Activated CD4-positive, alpha-beta T cell treated with anti-CD3 and anti-CD28 coated beads, Interleukin-10, Interleukin-2, amounts not matched to agents 100 ng/mL and 50 ng/mL, durations not matched to agents 16 hours and 8 hours (primary cell): ENCODE measurements at regions not wholly inside any gene's neighbourhood (a gene's known extent, or its start where the extent isn't known, plus 50 kb on each side); places are given as distances from the start of the nearest gene placed in this dataset.
"Not testable (repeated sequence)": the region's sequence is repeated elsewhere in the genome, so short reads cannot be mapped to it uniquely, and the experiment has no call there.

ENCODE experiments used
- DNase-seq: peaks from one replicate; pipeline ENCODE4 v3.0.0-alpha.2; 2020

DNA sequence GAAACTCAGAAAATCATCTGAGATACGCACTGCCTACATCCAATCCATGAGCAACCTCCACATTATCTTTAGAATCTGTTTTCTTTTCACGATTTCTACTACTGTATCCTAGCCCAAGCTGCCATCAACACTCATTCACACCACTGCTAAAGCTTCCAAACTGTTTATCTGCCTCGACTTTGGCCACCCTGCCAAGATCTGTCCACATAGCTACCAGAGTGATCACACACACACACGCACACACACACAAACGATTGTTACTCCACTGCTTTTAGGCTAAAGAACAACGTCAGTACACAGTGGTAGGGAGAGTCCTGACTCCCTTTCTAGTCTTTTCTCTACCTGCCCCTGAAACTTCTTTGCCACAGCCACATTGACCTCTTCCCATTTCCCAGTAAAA, 142.0 kb downstream of the CCDC71L start:
- no peak for DNase-seq

DNA sequence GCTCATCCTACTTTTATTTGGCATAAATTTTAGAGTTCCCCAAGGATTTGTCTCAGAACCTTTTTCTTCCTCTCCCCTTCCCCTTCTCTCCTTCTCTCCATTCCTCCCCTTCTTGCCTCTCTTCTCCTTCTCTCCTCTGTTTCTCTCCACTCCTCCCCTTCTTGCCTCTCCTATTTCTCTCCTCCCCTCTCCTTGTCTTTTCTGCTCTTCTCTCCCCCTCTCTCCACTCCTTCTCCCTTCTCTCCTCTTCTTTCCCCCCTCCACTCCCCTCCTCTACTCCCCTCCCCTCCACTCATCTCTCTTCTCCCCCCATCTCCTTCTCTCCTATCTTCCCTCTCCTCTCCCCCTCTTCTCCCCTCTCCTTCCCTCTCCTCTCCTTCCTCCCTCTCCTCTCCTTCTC, 142.7 kb downstream of the CCDC71L start:
- DNase-seq, result no peak

DNA sequence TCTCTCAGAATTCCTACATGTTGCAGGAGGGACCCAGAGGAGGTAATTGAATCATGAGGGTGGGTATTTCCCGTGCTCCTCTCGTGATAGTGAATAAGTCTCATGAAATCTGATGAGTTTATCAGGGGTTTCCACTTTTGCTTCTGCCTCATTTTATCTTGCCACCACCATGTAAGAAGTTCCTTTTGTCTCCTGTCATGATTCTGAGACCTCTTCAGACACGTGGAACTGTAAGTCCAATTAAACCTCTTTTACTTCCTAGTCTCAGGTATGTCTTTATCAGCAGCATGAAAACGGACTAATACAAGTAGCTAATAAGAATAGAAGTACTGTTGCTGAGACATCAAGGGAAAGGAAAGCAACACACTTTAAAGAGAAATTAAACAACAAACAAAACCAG, 143.4 kb downstream of the CCDC71L start:
- no peak for DNase-seq

DNA sequence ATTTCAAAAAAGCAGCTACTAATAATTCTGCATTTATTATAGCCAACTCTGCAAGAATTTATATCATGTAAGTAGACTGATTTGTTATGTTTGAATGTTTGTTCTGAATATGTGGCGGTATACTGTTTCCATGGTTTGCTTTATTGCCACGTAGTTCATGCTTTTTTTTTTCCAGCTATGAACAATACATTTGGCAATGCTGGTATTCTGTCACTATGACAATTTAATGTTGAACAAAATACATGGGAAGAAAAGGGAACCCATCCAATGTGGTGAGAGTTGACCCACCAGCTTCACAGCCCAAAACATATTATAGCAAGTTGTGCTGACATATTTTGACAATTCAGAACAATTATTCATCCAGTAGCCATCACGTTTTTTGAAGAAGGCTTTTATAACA, 145.6 kb downstream of the CCDC71L start:
- no peak for DNase-seq

DNA sequence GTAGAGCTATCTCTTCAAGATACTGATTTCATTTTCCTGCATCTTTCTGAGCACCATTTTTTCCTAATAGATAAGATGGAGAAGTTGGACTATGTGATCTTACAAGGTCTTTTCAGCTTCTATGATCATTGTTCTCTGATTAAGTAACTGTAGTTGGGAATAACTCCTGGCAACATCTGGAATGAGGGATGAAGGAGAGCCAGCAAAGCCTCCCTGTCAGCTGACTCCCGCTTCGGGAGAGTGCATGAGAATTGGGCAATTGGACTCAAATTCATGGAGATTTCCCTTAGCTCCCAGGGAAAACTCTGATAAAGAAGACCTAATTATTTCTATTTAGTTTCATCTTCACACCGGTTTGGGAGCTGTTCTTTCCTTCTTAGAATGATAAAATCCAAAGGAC, 146.1 kb downstream of the CCDC71L start:
- DNase-seq, result no peak

DNA sequence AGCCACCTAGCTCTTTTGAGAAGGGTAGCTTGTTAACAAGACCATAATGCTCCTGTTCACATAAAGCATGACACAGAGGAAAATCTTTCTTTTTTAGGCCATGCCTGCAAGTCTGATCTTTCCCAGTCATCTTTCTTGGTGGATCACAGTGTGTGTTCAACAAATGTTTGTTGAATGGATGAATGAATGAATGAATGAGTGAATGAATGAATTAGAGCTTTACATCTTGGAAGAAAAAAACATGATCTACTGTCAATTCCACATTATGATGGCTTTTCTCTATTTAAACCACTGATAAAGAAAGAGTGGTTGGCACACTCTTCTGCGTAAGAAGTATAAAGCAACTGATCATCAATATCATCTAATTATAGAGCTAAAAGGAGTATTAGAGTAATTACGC, 148.7 kb downstream of the CCDC71L start:
- DNase-seq, result no peak

DNA sequence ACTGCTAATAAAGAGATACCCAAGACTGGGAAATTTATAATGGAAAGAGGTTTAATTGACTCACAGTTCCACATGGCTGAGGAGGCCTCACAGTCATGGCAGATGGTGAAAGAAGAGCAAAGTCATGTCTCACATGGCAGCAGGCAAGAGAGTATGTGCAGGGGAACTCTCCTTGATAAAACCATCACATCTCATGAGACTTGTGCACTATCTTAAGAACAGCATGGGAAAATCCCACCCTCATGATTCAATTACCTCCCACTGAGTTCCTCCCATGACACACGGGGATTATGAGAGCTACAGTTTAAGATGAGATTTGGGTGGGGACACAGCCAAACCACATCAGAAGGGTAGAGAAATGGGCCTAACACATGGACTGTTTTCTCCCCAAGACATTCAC, 156.3 kb downstream of the CCDC71L start:
- DNase-seq, result no peak

DNA sequence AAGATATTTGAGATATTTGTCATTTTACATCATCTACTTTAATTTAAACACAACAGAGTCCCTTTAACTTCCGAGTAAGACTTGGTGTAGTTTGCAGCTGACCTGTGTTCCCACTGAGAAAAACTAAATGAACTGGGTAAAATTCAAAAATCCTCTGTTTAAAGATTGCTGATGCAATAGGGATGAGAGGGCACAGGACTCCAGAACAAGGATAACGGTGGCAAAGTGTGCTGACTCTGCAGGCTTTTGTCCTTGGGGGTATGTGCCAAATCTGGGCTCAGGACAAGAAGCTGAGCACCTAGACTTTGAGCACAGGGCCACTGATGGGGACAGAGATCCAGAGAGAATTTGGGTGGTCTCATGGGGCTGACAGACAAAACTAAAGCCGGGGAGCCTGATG, 156.8 kb downstream of the CCDC71L start:
- no peak for DNase-seq

DNA sequence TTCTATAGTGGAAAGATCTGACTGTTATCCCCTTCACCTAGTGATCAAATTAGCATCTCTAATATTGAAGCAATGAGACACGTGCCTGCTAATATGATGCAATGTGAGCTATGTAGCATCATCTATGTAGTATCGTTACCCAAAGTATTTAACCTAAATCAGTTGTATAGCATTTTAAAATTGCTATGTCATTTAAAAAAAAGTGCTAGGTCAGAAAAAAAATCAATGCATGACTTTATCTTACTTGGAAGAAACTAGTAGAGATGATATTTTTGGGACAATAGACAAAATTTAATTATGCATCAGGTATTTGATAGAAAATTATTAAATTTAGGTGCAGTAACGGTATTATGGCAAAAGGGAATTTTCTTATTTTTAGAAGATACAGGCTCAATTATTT, 157.3 kb downstream of the CCDC71L start:
- DNase-seq, result no peak

DNA sequence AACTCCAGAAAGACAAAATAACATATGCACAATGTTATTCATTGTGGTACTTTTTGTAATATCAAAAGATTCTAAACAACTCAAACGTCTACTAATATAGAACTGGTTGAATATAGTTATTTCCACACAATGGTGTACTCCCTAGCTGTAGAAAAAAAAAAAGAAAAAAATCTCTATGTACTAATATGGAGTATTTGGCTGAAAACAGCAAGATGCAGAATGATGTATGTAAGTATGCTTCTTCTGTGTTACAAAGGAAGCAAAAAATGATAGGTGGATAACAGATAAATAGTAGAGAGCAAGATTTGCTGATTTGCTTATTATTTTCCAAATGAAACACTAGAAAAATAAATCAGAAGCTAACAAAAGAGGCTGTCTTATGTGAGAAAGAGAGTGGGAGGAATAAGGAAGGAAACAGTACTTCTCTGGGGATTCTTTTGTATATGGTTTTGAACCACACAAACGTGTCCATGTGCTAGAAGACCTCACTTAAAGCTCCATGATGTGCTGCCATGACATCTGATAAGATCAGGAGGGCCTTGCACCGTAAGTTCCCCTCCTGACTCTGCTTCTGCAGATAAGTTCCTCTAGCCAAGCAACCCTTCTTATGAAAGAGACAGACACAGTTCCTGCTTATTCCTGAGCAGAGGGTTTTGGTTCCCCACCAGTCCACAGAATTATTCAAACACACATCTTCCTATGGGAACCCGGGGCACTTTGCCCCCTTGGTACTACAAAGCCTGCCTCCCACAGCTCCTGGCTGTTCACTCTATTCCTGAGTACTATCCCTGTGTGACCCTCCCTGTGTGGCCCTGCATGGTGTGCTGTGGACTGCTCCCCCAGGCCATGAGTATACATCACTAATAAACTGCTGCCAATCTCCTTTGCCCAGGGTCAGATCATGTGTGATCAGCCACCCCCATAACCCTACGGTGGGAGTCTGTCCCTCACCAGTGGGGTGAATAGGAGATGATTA, 159.1 kb downstream of the CCDC71L start:
- DNase-seq, result no peak

DNA sequence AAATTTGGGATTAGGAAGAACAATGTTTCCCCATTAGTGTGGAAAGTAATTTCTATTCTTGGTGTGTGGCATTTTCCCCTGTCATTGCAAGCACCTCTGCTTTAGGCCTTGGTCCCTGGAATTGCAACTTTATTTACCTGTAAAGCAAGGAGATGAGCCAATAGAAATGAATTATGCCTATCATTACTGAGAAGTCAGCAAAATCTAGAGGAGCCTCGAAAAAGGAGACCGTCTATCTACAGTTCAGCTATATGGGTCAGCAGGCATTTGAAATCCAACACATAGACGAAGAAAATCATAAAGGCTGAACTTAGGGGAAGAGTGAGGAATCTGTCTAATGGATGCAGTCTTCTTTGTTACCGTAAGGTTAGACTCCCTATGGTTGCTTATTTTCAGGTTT, 161.1 kb downstream of the CCDC71L start:
- DNase-seq, result no peak

DNA sequence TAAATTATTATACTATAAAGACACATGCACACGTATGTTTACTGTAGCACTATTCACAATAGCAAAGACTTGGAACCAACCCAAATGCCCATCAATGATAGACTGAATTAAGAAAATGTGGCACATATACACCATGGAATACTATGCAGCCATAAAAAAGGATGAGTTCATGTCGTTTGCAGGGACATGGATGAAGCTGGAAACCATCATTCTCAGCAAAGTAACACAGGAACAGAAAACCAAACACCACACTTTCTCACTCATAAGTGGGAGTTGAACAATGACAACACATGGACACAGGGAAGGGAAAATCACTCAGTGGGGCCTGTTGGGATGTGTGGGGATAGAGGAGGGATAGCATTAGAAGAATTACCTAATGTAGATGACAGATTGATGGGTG, 163.0 kb downstream of the CCDC71L start:
- not testable (repeated sequence) for DNase-seq

DNA sequence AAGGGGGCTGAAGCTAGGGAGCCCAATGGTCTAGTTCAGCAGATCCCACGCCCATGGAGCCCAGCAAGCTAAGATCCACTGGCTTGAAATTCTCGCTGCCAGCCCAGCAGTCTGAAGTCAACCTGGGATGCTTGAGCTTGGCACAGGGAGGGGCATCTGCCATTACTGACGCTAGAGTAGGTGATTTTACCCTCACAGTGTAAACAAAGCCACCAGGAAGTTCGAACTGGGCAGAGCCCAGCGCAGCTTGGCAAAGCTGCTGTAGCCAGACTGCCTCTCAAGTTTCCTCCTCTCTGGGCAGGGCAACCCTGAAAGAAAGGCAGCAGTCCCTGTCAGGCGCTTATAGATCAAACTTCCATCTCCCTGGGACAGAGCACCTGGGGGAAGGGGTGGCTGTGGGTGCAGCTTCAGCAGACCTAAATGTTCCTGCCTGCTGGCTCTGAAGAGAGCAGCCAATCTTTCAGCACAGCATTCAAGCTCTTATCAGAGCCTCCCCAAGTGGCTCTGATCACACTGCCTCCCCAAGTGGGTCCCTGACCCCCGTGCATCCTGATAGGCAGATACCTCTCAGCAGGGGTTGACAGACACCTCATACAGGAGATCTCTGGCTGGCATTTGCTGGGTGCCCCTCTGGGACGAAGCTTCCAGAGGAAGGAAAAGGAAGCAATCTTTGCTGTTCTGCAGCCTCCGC, 167.8 kb downstream of the CCDC71L start:
- no peak for DNase-seq

DNA sequence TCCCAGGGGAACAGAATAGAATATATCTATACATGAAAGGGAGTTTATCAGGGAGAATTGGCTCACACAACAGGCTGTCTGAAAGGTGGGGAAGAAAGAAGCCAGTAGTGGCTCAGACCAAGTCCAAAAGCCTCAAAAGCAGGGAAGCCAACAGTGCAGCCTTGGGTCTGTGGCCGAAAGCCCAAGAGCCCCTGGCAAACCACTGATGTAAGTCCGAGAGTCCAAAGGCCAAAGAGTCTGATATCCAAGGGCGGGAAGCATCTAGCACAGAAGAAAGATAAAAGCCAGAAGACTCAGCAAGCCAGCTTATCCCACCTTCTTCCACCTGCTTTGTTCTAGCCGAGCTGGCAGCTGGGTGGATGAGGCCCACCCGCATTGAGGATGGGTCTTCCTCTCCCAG, 172.5 kb downstream of the CCDC71L start:
- DNase-seq, result no peak

DNA sequence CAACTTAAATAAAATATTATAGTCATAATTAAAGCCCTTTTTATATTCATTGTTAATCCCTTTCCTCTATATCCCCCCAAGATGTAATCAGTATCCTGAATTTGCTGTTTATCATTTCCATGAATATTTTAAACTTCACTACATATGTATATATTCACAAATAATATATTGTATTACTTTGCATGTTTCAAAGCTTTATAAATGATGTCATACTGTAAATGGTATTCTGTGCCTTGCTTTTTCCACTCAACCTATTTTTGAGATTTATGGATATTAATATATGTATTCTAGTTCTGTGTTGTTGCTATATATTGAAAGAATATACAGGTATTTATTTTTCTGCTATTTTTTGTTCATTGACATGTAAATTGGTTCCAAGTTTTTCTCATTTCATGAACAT, 173.1 kb downstream of the CCDC71L start:
- DNase-seq, result no peak

DNA sequence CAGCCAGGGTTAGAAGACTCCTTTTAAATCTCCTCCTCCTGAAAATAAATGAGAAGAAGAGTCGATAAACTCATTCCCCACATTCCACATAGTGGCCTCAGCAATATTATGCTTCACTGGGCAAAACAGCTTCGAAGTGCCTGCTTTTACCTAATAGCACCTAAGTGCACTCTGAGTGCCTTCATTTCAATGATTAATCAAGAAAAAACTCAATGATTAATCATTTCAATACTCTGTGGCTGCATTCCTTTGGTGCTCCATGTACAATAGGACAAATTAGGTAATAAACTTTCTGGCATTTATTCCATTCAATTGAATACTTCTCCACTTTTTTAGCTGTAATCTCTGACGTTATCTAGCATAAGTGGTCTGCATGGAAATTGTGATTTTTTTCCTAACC, 174.6 kb downstream of the CCDC71L start:
- no peak for DNase-seq

DNA sequence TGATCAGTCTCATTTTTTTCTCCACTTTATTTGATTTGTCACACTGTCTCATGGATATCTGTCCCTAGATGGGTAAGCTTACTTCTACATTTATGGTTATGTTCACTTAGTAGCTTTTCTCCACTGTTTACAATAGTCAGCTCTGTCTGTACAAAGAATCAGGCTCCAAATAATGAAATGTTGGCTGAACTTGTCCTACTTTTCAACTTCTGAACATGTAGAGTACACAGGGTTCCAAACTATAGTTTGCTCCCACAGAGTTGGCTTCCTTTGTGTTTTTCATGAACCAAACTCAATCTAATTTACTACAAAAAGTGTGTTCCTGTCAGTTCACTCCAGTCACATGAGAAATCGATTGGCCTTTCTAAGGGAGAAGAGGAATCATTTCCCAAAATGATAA, 175.0 kb downstream of the CCDC71L start:
- no peak for DNase-seq

DNA sequence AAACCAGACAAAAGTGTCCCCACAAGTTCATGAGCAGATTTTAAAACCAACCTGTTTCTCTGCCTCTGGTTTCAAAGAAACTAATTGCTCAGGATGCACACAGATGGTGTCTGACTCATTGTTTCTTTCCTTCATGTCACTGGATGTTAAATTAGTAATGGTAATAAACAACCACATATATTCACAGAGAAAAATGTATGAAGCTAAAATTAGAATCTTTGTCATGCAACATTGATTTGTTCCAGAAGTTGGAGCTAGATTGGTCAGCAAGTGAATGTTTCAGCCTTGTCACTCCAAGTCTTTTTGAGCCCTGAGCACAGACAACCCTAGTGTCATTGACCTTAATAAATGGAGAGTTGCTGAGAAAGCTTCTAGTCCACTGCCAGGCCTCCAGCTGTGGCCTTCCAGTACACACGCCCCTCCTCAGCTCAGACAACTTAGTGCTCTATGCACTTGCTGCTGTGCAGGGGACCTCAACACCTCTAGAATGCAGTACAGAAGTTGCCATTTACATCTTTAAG, 175.9 kb downstream of the CCDC71L start:
- DNase-seq, result peak; percentile 70

DNA sequence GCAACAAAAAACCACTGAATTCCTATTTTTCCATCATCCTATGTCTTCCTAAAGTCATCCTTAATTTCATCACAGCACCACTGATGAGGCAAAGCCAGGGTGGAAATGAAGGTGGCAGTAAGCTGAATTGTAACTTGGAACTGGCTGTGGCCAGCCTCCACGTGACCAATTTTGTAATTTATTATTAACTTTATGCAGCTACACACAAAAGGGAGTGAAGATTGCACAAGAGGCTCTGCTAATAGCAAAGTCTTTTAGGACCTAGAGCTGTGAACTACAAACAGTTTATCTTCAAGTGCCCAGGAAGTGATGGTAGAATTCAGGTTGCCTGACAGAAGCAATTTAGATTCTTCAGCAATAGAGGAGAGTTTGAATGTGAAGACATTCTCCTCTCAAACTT, 176.4 kb downstream of the CCDC71L start:
- DNase-seq, result no peak

DNA sequence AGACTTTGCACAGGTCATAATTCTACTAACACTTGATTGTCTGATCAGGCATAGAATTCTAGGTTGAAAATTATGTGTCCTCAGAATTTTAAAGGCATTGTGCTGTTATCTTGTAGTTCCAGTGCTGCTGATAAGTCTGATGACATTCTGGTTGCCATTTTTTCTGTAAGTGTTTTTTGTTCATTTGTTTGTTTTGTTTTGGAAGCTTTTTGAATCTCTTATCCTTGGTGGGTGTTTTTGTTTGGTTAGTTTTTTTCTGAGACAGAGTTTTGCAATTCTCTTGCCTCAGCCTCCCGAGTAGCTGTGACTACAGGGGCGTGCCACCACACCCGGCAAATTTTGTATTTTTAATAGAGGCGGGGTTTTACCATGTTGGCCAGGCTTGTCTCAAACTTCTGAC, 178.9 kb downstream of the CCDC71L start:
- DNase-seq, result no peak

DNA sequence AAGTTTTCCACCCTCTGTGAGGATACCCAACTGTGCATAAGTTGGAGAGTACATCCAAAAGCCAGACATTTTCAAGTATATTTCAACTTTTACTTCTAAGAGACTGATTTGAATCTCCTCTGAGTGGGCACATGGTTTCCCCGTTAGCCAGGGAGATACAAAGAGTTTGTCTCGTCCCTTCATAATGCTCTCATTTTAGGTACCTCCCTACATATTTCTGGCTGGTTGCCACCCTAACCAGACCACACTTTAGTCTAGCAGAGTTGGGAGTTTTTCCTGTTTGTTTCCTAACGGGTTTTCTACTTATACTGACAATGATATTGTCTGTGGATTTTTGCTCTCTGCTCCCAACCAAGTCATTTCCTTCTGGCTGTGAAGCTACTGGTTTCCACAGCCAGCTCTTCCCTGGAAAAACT, 180.3 kb downstream of the CCDC71L start:
- peak; percentile 19 for DNase-seq

DNA sequence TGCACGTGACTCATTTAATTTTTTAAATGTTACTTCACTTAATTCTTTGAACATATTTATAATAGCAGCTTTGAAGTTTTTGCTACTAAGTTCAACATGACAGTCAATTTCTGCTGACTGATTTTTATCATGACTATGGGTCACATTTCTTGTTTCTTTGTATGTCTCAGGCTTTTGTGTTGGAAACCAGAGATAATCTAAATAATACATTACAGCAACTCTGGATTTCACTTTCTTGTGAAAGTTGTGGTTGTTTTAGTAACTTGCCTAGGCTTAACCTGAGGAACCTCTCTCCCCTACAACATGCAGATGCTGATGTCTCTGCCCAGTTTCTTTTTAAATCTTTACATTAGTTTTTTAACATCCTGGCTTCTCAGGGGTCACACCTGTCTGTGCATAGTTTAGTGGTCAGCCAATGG, 180.8 kb downstream of the CCDC71L start:
- peak; percentile 73 for DNase-seq

DNA sequence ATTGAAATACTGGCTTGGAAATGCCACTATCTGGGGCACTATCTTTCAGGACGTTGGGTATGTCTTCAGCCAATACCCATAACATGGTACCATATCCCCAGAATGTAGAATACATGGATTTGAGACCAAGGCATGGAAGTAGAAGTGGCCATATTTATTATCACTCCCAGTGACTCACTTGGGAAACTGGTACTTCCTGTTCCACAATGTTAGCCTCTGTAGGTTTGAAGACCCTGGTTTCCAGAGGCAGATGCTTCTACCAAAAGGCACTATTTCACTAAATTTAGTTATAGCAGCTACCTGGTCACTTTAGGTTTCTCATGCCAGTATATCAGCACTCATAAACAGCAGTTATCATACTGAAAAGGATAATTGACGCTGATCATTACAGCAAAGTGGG, 184.2 kb downstream of the CCDC71L start:
- no peak for DNase-seq

DNA sequence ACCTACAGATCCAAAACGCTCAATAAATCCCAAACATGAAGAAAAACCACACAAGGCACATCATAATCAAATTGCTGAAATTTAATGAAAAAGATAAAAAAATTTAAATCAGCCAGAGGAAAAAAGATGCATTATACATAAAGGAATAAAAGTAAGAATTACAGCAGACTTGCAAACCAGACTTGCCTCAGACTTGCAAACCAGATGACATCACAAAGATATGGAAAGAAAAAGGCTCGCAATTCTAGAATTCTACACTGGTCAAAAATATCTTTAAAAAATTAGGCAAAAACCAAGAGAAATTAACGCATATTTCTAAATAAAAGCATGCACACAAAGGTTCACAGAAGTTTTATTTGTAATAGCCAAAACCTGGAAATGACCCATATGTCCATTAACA, 188.0 kb upstream of the NAMPT start:
- DNase-seq, result no peak
